WTC11 (cell line): ENCODE measurements at regions not wholly inside any gene's neighbourhood (a gene's known extent, or its start where the extent isn't known, plus 50 kb on each side); places are given as distances from the start of the nearest gene placed in this dataset.

Source experiments
- ATAC-seq: fragments of 200-7000 bp; cut with Tn5 transposase; 2 replicates; pipeline ENCODE4 v1.10.0; 2021; ENCODE audit warnings: mild to moderate bottlenecking, moderate library complexity
- CTCF ChIA-PET: fragments of 300-600 bp; sonication (Branson Sonifier 250); formaldehyde crosslinking; loops from one replicate; lab custom pipeline; 2021; ENCODE audit warnings: antibody characterized with exemption; lab: Charles Lee
- POLR2A ChIA-PET: fragments of 350-600 bp; sonication (Branson Sonifier 250); formaldehyde crosslinking; loops from one replicate; lab custom pipeline; 2021; ENCODE audit warnings: antibody characterized with exemption; lab: Charles Lee
- DNase-seq: peaks from one replicate; pipeline ENCODE4 v3.0.0; 2021; ENCODE audit warnings: low spot score
- H3K27ac Mint-ChIP-seq: 2 replicates; pipeline ENCODE4 v1.8.0; 2021; ENCODE audit warnings: mixed read lengths
- H3K27me3 Mint-ChIP-seq: 2 replicates; pipeline ENCODE4 v1.8.0; 2021; ENCODE audit warnings: low read depth, mild to moderate bottlenecking, moderate library complexity, mixed read lengths
- H3K36me3 Mint-ChIP-seq: 2 replicates; pipeline ENCODE4 v1.8.0; 2021; ENCODE audit warnings: mixed read lengths
- H3K4me1 Mint-ChIP-seq: 2 replicates; pipeline ENCODE4 v1.8.0; 2022; ENCODE audit warnings: mixed read lengths
- H3K4me3 Mint-ChIP-seq: 2 replicates; pipeline ENCODE4 v1.8.0; 2021; ENCODE audit warnings: mild to moderate bottlenecking, moderate library complexity, mixed read lengths
- H3K9me3 Mint-ChIP-seq: 2 replicates; pipeline ENCODE4 v1.8.0; 2021; ENCODE audit warnings: mixed read lengths
- ATF6 ChIP-seq: sonication (generic); formaldehyde crosslinking; IDR thresholded peaks from 2 replicates; pipeline ENCODE4 v1.8.1; 2023; ENCODE audit warnings: mild to moderate bottlenecking, missing genetic modification reagents
- ELF4 ChIP-seq: sonication (generic); formaldehyde crosslinking; IDR thresholded peaks from 2 replicates; pipeline ENCODE4 v1.8.1; 2022; ENCODE audit warnings: low read depth, mild to moderate bottlenecking, moderate library complexity, missing genetic modification reagents
- GABPB1 ChIP-seq: sonication (generic); formaldehyde crosslinking; IDR thresholded peaks from 2 replicates; pipeline ENCODE4 v1.8.1; 2023; ENCODE audit warnings: mild to moderate bottlenecking, missing genetic modification reagents
- JAZF1 ChIP-seq: fragments of 250-450 bp; sonication (Bioruptor Pico); IDR thresholded peaks from 2 replicates; pipeline ENCODE4 v1.9.0; 2021; ENCODE audit warnings: moderate library complexity, mild to moderate bottlenecking, inconsistent platforms
- JUN ChIP-seq: sonication (generic); formaldehyde crosslinking; IDR thresholded peaks from 2 replicates; pipeline ENCODE4 v1.8.0; 2023; ENCODE audit warnings: mild to moderate bottlenecking, missing genetic modification reagents
- KAT7 ChIP-seq: sonication (generic); formaldehyde crosslinking; IDR thresholded peaks from 2 replicates; pipeline ENCODE4 v1.8.1; 2023; ENCODE audit warnings: missing genetic modification reagents, mild to moderate bottlenecking, borderline replicate concordance
- MAX ChIP-seq: sonication (generic); formaldehyde crosslinking; IDR thresholded peaks from 2 replicates; pipeline ENCODE4 v1.8.0; 2022; ENCODE audit warnings: mild to moderate bottlenecking, missing genetic modification reagents
- NFATC4 ChIP-seq: fragments of 250-450 bp; sonication (Bioruptor Pico); IDR thresholded peaks from 2 replicates; pipeline ENCODE4 v1.9.0; 2021; ENCODE audit warnings: mild to moderate bottlenecking
- SMAD3 ChIP-seq: sonication (generic); formaldehyde crosslinking; IDR thresholded peaks from 2 replicates; pipeline ENCODE4 v1.8.0; 2022; ENCODE audit warnings: missing genetic modification reagents, mild to moderate bottlenecking, borderline replicate concordance
- TEAD1 ChIP-seq: sonication (generic); formaldehyde crosslinking; IDR thresholded peaks from 2 replicates; pipeline ENCODE4 v1.8.0; 2022; ENCODE audit warnings: mild to moderate bottlenecking, missing genetic modification reagents
- ZNF232 ChIP-seq: sonication (generic); formaldehyde crosslinking; IDR thresholded peaks from 2 replicates; pipeline ENCODE4 v1.8.0; 2022; ENCODE audit warnings: mild to moderate bottlenecking, missing genetic modification reagents
- TF ChIP-seq, protein P1 (sequence below): sonication (generic); formaldehyde crosslinking; IDR thresholded peaks from 2 replicates; pipeline ENCODE4 v1.8.1; 2023; ENCODE audit warnings: mild to moderate bottlenecking, missing genetic modification reagents
- TF ChIP-seq, protein P2 (sequence below): sonication (generic); formaldehyde crosslinking; IDR thresholded peaks from 2 replicates; pipeline ENCODE4 v1.8.1; 2022; ENCODE audit warnings: mild to moderate bottlenecking, missing genetic modification reagents, moderate library complexity, borderline replicate concordance
- TF ChIP-seq, protein P3 (sequence below): sonication (generic); formaldehyde crosslinking; IDR thresholded peaks from 2 replicates; pipeline ENCODE4 v1.8.1; 2023; ENCODE audit warnings: mild to moderate bottlenecking, missing genetic modification reagents, moderate library complexity
- TF ChIP-seq, protein P4 (sequence below): fragments of 200-600 bp; IDR thresholded peaks from 2 replicates; pipeline ENCODE4 v1.8.0; 2022; ENCODE audit warnings: antibody characterized with exemption
- TF ChIP-seq, protein P5 (sequence below): fragments of 250-450 bp; sonication (Bioruptor Pico); IDR thresholded peaks from 2 replicates; pipeline ENCODE4 v1.9.0; 2021; ENCODE audit warnings: mild to moderate bottlenecking, borderline replicate concordance

- ATAC-seq (no peak), DNase-seq (no peak)
- POLR2A ChIA-PET = interaction anchor here (0.5 kb wide), 1 partner anchor 969 kb away, joined by 4 read pairs; no protein-coding TSS in a partner anchor
- no peak overlapping the region for H3K4me3 Mint-ChIP-seq
- CTCF ChIA-PET = no interaction called here
- no peaks in the 10 kb centered on the region for H3K27me3 Mint-ChIP-seq
- no peaks in the 10 kb centered on the region for H3K36me3 Mint-ChIP-seq
- H3K4me1 Mint-ChIP-seq = no peaks in the 10 kb centered on the region
- TF ChIP-seq, protein P1, sequence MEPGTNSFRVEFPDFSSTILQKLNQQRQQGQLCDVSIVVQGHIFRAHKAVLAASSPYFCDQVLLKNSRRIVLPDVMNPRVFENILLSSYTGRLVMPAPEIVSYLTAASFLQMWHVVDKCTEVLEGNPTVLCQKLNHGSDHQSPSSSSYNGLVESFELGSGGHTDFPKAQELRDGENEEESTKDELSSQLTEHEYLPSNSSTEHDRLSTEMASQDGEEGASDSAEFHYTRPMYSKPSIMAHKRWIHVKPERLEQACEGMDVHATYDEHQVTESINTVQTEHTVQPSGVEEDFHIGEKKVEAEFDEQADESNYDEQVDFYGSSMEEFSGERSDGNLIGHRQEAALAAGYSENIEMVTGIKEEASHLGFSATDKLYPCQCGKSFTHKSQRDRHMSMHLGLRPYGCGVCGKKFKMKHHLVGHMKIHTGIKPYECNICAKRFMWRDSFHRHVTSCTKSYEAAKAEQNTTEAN (CRISPR knock-in tag) = no peak
- H3K27ac Mint-ChIP-seq = no peak overlapping the region
- H3K9me3 Mint-ChIP-seq = no peaks in the 10 kb centered on the region
Measured at GRCh38 chr13:34570698-34571353, 371.2 kb upstream of the NBEA start.

- Mint-ChIP-seq H3K27me3 (no peaks in the 10 kb centered on the region), H3K36me3 (no peaks in the 10 kb centered on the region), H3K27ac (no peak overlapping the region), H3K9me3 (no peaks in the 10 kb centered on the region), H3K4me3 (no peak overlapping the region), H3K4me1 (no peaks in the 10 kb centered on the region)
- ATAC-seq = no peak
- POLR2A ChIA-PET = no interaction called here
- CTCF ChIA-PET = no interaction called here
- TF ChIP-seq ATF6 (CRISPR knock-in tag) = no peak
- TF ChIP-seq, protein P2, sequence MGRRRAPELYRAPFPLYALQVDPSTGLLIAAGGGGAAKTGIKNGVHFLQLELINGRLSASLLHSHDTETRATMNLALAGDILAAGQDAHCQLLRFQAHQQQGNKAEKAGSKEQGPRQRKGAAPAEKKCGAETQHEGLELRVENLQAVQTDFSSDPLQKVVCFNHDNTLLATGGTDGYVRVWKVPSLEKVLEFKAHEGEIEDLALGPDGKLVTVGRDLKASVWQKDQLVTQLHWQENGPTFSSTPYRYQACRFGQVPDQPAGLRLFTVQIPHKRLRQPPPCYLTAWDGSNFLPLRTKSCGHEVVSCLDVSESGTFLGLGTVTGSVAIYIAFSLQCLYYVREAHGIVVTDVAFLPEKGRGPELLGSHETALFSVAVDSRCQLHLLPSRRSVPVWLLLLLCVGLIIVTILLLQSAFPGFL (CRISPR knock-in tag) = no peak
- TF ChIP-seq GABPB1 (CRISPR knock-in tag) = no peak
- TF ChIP-seq JUN (CRISPR knock-in tag) = no peak
- no peak for TF ChIP-seq ELF4 (CRISPR knock-in tag)
- no peak for TF ChIP-seq ZNF232 (CRISPR knock-in tag)
- no peak for TF ChIP-seq NFATC4 (CRISPR knock-in tag)
- TF ChIP-seq, protein P3, sequence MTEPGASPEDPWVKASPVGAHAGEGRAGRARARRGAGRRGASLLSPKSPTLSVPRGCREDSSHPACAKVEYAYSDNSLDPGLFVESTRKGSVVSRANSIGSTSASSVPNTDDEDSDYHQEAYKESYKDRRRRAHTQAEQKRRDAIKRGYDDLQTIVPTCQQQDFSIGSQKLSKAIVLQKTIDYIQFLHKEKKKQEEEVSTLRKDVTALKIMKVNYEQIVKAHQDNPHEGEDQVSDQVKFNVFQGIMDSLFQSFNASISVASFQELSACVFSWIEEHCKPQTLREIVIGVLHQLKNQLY = no peak
- no peak for TF ChIP-seq MAX
- TF ChIP-seq KAT7 = no peak
- TF ChIP-seq, protein P4, sequence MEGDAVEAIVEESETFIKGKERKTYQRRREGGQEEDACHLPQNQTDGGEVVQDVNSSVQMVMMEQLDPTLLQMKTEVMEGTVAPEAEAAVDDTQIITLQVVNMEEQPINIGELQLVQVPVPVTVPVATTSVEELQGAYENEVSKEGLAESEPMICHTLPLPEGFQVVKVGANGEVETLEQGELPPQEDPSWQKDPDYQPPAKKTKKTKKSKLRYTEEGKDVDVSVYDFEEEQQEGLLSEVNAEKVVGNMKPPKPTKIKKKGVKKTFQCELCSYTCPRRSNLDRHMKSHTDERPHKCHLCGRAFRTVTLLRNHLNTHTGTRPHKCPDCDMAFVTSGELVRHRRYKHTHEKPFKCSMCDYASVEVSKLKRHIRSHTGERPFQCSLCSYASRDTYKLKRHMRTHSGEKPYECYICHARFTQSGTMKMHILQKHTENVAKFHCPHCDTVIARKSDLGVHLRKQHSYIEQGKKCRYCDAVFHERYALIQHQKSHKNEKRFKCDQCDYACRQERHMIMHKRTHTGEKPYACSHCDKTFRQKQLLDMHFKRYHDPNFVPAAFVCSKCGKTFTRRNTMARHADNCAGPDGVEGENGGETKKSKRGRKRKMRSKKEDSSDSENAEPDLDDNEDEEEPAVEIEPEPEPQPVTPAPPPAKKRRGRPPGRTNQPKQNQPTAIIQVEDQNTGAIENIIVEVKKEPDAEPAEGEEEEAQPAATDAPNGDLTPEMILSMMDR = no peak
- TF ChIP-seq, protein P5, sequence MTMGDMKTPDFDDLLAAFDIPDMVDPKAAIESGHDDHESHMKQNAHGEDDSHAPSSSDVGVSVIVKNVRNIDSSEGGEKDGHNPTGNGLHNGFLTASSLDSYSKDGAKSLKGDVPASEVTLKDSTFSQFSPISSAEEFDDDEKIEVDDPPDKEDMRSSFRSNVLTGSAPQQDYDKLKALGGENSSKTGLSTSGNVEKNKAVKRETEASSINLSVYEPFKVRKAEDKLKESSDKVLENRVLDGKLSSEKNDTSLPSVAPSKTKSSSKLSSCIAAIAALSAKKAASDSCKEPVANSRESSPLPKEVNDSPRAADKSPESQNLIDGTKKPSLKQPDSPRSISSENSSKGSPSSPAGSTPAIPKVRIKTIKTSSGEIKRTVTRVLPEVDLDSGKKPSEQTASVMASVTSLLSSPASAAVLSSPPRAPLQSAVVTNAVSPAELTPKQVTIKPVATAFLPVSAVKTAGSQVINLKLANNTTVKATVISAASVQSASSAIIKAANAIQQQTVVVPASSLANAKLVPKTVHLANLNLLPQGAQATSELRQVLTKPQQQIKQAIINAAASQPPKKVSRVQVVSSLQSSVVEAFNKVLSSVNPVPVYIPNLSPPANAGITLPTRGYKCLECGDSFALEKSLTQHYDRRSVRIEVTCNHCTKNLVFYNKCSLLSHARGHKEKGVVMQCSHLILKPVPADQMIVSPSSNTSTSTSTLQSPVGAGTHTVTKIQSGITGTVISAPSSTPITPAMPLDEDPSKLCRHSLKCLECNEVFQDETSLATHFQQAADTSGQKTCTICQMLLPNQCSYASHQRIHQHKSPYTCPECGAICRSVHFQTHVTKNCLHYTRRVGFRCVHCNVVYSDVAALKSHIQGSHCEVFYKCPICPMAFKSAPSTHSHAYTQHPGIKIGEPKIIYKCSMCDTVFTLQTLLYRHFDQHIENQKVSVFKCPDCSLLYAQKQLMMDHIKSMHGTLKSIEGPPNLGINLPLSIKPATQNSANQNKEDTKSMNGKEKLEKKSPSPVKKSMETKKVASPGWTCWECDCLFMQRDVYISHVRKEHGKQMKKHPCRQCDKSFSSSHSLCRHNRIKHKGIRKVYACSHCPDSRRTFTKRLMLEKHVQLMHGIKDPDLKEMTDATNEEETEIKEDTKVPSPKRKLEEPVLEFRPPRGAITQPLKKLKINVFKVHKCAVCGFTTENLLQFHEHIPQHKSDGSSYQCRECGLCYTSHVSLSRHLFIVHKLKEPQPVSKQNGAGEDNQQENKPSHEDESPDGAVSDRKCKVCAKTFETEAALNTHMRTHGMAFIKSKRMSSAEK (CRISPR knock-in tag) = no peak
- TF ChIP-seq SMAD3 (CRISPR knock-in tag) = no peak
- no peak for TF ChIP-seq JAZF1
- TF ChIP-seq TEAD1 (CRISPR knock-in tag) = no peak
- no peak for DNase-seq
Measured at GRCh38 chr13:34571716-34572115, 370.4 kb upstream of the NBEA start.
